ENCODE measurements at regions not wholly inside any gene's neighbourhood (a gene's known extent, or its start where the extent isn't known, plus 50 kb on each side); places are given as distances from the start of the nearest gene placed in this dataset.

DNA sequence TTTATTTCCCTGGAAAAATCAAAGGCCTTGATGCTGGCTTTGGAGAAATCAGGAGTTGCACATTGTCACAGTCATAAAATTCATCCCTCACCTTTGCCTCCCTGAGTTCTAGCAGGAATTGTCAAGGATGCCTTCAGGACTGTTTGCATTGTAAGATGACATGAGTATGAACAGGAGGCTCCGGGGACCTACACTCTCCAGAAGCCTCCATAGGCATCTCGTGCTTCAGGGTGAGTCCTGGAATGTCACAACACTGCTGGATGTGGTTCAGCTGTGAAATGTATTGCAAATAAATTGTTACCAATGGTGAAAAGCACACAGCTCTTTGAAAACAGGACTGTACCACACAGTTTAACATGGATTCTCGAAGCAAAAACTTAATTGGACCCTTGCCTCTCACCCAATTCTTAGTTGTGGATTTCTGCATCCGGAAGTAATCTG, 535.4 kb upstream of the C16orf82 start:
- Histone ChIP-seq H3K27me3 (no peaks in the 10 kb centered on the region), H3K4me1 (no peaks in the 10 kb centered on the region), H3K36me3 (no peaks in the 10 kb centered on the region), H3K27ac (no peak overlapping the region), H3K9me3 (no peaks in the 10 kb centered on the region), H3K4me3 (no peak overlapping the region)
- WGBS, 2 donors = 46 to 70% methylated on average over 4 of the region's 4 CpGs
- ATAC-seq (ENCODE audit: low FRiP score in 2 of 2) (no peak), DNase-seq (no peak)
- TF ChIP-seq EP300 (IDR thresholded peaks at IDR 0.05) (no peak), POLR2A (IDR thresholded peaks at IDR 0.05) (no peak), POLR2AphosphoS5 (IDR thresholded peaks at IDR 0.05) (no peak)
- TF ChIP-seq, protein P1, sequence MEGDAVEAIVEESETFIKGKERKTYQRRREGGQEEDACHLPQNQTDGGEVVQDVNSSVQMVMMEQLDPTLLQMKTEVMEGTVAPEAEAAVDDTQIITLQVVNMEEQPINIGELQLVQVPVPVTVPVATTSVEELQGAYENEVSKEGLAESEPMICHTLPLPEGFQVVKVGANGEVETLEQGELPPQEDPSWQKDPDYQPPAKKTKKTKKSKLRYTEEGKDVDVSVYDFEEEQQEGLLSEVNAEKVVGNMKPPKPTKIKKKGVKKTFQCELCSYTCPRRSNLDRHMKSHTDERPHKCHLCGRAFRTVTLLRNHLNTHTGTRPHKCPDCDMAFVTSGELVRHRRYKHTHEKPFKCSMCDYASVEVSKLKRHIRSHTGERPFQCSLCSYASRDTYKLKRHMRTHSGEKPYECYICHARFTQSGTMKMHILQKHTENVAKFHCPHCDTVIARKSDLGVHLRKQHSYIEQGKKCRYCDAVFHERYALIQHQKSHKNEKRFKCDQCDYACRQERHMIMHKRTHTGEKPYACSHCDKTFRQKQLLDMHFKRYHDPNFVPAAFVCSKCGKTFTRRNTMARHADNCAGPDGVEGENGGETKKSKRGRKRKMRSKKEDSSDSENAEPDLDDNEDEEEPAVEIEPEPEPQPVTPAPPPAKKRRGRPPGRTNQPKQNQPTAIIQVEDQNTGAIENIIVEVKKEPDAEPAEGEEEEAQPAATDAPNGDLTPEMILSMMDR (IDR thresholded peaks at IDR 0.05) = no peak

DNA sequence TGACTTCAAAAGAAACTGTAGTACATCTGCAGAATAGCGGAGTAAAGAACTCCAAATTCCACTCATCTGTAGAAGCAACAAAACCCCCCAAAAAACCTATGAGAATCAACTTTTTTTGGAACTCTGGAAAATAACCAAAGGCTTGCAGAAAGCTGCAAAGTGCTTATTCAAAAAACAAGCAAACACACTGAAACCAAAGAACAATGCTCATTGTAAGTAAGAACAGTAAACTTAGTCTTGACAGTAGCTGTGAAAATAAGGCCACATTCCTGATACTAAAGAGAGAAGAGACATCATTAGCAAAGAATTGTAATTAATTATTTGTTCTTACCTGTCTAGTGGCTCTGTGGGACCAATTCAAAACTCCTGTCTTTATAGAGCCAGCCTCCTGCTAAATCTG, 534.3 kb upstream of the C16orf82 start:
- no peaks in the 10 kb centered on the region for H3K36me3 ChIP-seq
- H3K27ac ChIP-seq = no peak overlapping the region
- H3K27me3 ChIP-seq = no peaks in the 10 kb centered on the region
- 79 to 87% methylated on average over 1 of the region's 1 CpG for WGBS, 2 donors
- H3K4me3 ChIP-seq = no peak overlapping the region
- TF ChIP-seq POLR2AphosphoS5 (IDR thresholded peaks at IDR 0.05) (no peak), POLR2A (IDR thresholded peaks at IDR 0.05) (no peak), EP300 (IDR thresholded peaks at IDR 0.05) (no peak)
- TF ChIP-seq, protein P1 (IDR thresholded peaks at IDR 0.05) = no peak
- H3K4me1 ChIP-seq = no peaks in the 10 kb centered on the region
- ATAC-seq (ENCODE audit: low FRiP score in 2 of 2) = no peak
- DNase-seq = no peak
- H3K9me3 ChIP-seq = no peaks in the 10 kb centered on the region

- H3K4me3 ChIP-seq = no peak overlapping the region
- ATAC-seq (ENCODE audit: low FRiP score in 2 of 2) (no peak), DNase-seq (no peak)
- no peaks in the 10 kb centered on the region for H3K27me3 ChIP-seq
- WGBS, 2 donors = 95% methylated on average over 5 of the region's 5 CpGs
- no peaks in the 10 kb centered on the region for H3K4me1 ChIP-seq
- H3K9me3 ChIP-seq = no peaks in the 10 kb centered on the region
- H3K36me3 ChIP-seq = no peaks in the 10 kb centered on the region
- H3K27ac ChIP-seq = no peak overlapping the region
- TF ChIP-seq EP300 (IDR thresholded peaks at IDR 0.05) (no peak), POLR2AphosphoS5 (IDR thresholded peaks at IDR 0.05) (no peak), POLR2A (IDR thresholded peaks at IDR 0.05) (no peak)
- TF ChIP-seq, protein P1 (IDR thresholded peaks at IDR 0.05) = no peak
Measured at GRCh38 chr16:26542198-26542597, 524.5 kb upstream of the C16orf82 start.

GRCh38 chr16:26546573-26546972, 520.2 kb upstream of the C16orf82 start:
- Histone ChIP-seq H3K27me3 (no peaks in the 10 kb centered on the region), H3K4me3 (no peak overlapping the region), H3K9me3 (no peaks in the 10 kb centered on the region), H3K4me1 (no peaks in the 10 kb centered on the region), H3K27ac (no peak overlapping the region), H3K36me3 (no peaks in the 10 kb centered on the region)
- 59 to 87% methylated on average over 2 of the region's 2 CpGs for WGBS, 2 donors
- TF ChIP-seq EP300 (IDR thresholded peaks at IDR 0.05) (no peak), POLR2AphosphoS5 (IDR thresholded peaks at IDR 0.05) (no peak), POLR2A (IDR thresholded peaks at IDR 0.05) (no peak)
- TF ChIP-seq, protein P1 (IDR thresholded peaks at IDR 0.05) = no peak
- DNase-seq (no peak), ATAC-seq (ENCODE audit: low FRiP score in 2 of 2) (no peak)

DNA sequence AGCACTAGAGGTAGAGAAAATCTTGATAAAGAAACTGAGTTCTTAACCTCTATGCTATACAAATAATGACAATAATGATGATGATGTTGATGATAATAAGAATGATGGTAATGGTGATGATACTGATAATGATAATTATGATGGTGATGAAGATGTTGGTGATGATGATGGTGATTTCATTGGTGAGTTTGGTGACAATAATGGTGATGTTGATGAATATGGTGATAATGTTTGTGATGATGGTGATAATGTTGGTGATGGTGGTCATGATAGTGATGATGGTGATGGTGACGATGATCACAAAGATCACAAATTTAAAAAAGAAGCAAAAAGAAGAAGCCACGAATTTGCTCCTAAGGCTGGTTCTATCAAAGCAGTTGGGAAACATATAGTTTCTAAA, 519.0 kb upstream of the C16orf82 start:
- WGBS, 2 donors = 65 to 75% methylated on average over 2 of the region's 2 CpGs
- Histone ChIP-seq H3K4me3 (no peak overlapping the region), H3K4me1 (no peaks in the 10 kb centered on the region), H3K9me3 (no peaks in the 10 kb centered on the region), H3K36me3 (no peaks in the 10 kb centered on the region), H3K27me3 (no peaks in the 10 kb centered on the region), H3K27ac (no peak overlapping the region)
- ATAC-seq (ENCODE audit: low FRiP score in 2 of 2) (no peak), DNase-seq (no peak)
- TF ChIP-seq, protein P1 (IDR thresholded peaks at IDR 0.05) = no peak
- no peak for TF ChIP-seq EP300 (IDR thresholded peaks at IDR 0.05)
- no peak for TF ChIP-seq POLR2A (IDR thresholded peaks at IDR 0.05)
- no peak for TF ChIP-seq POLR2AphosphoS5 (IDR thresholded peaks at IDR 0.05)

Measured in upper lobe of left lung (tissue), 6 donors.